Nephron (organoid): ENCODE measurements at regions not wholly inside any gene's neighbourhood (a gene's known extent, or its start where the extent isn't known, plus 50 kb on each side); places are given as distances from the start of the nearest gene placed in this dataset.
A peak's percentile ranks its signal among the peaks of the same experiment; 100 is the strongest.

Source experiments
- H3K27ac Mint-ChIP-seq, 3 experiments: 2 replicates each; pipeline ENCODE4 v1.8.0; 2020; ENCODE audit warnings: mixed read lengths in 3 of 3, mild to moderate bottlenecking in 2 of 3, moderate library complexity in 1 of 3
- H3K27me3 Mint-ChIP-seq: 2 replicates; pipeline ENCODE4 v1.8.0; 2021; ENCODE audit warnings: low read depth, mild to moderate bottlenecking, moderate library complexity, mixed read lengths
- H3K36me3 Mint-ChIP-seq: 2 replicates; pipeline ENCODE4 v1.8.0; 2020; ENCODE audit warnings: low read depth, mixed read lengths
- H3K4me1 Mint-ChIP-seq: 2 replicates; pipeline ENCODE4 v1.8.0; 2020; ENCODE audit warnings: mixed read lengths
- H3K4me3 Mint-ChIP-seq, 3 experiments: 2 replicates each; pipeline ENCODE4 v1.8.0; 2020; ENCODE audit warnings: mild to moderate bottlenecking in 3 of 3, mixed read lengths in 3 of 3, moderate library complexity in 2 of 3
- H3K9me3 Mint-ChIP-seq: 2 replicates; pipeline ENCODE4 v1.8.0; 2020; ENCODE audit warnings: mixed read lengths
- CTCF ChIP-seq, 3 experiments: fragments of 200-600 bp; sonication (generic); IDR thresholded peaks; one replicate each; pipeline ENCODE4 v1.5.0; 2021; ENCODE audit warnings: antibody characterized with exemption in 3 of 3; ENCODE audit not compliant: unreplicated experiment in 3 of 3

GRCh38 chr13:31904941-31905824 lies 126.4 kb upstream of the FRY start:
- H3K9me3 Mint-ChIP-seq, result peaks cover 4% of the 10 kb centered on the region
- H3K27me3 Mint-ChIP-seq, result peaks cover 4% of the 10 kb centered on the region
- no peak for TF ChIP-seq CTCF (IDR thresholded peaks at IDR 0.05; ENCODE audit: unreplicated experiment in 3 of 3)
- no peak overlapping the region for H3K4me3 Mint-ChIP-seq
- H3K36me3 Mint-ChIP-seq, result no peaks in the 10 kb centered on the region
- H3K4me1 Mint-ChIP-seq, result peaks cover 6% of the 10 kb centered on the region
- H3K27ac Mint-ChIP-seq, result no peak overlapping the region

GRCh38 chr13:31905961-31906360 lies 125.6 kb upstream of the FRY start:
- H3K27me3 Mint-ChIP-seq, result peaks cover 4% of the 10 kb centered on the region
- H3K4me3 Mint-ChIP-seq, result peak overlapping the region in 1 of 3 experiments; percentile 20
- TF ChIP-seq CTCF (IDR thresholded peaks at IDR 0.05; ENCODE audit: unreplicated experiment in 3 of 3), result no peak
- H3K36me3 Mint-ChIP-seq, result no peaks in the 10 kb centered on the region
- H3K4me1 Mint-ChIP-seq, result peaks cover 6% of the 10 kb centered on the region
- H3K9me3 Mint-ChIP-seq, result no peaks in the 10 kb centered on the region
- no peak overlapping the region for H3K27ac Mint-ChIP-seq

- TF ChIP-seq CTCF (IDR thresholded peaks at IDR 0.05; ENCODE audit: unreplicated experiment in 3 of 3), result no peak
- no peaks in the 10 kb centered on the region for H3K9me3 Mint-ChIP-seq
- no peak overlapping the region for H3K27ac Mint-ChIP-seq
- no peaks in the 10 kb centered on the region for H3K36me3 Mint-ChIP-seq
- peaks cover 7% of the 10 kb centered on the region for H3K27me3 Mint-ChIP-seq
- peaks cover 19% of the 10 kb centered on the region for H3K4me1 Mint-ChIP-seq
- H3K4me3 Mint-ChIP-seq, result no peak overlapping the region
These were observed 122.7 kb upstream of the FRY start for GRCh38 chr13:31908696-31909411.

GRCh38 chr13:31909864-31910551 lies 121.6 kb upstream of the FRY start:
- Mint-ChIP-seq H3K9me3 (no peaks in the 10 kb centered on the region), H3K36me3 (no peaks in the 10 kb centered on the region), H3K27ac (no peak overlapping the region), H3K27me3 (peaks cover 7% of the 10 kb centered on the region), H3K4me1 (peaks cover 19% of the 10 kb centered on the region), H3K4me3 (no peak overlapping the region)
- peak; percentile 90 to 94 (median 90) for TF ChIP-seq CTCF (IDR thresholded peaks at IDR 0.05; ENCODE audit: unreplicated experiment in 3 of 3)

GRCh38 chr13:31910633-31911032 lies 120.9 kb upstream of the FRY start:
- TF ChIP-seq CTCF (IDR thresholded peaks at IDR 0.05; ENCODE audit: unreplicated experiment in 3 of 3), result no peak
- H3K4me3 Mint-ChIP-seq, result no peak overlapping the region
- H3K9me3 Mint-ChIP-seq, result no peaks in the 10 kb centered on the region
- H3K27me3 Mint-ChIP-seq, result peaks cover 7% of the 10 kb centered on the region
- H3K36me3 Mint-ChIP-seq, result no peaks in the 10 kb centered on the region
- H3K4me1 Mint-ChIP-seq, result peaks cover 19% of the 10 kb centered on the region
- no peak overlapping the region for H3K27ac Mint-ChIP-seq
